Common myeloid progenitor, CD34-positive (primary cell): ENCODE measurements at regions not wholly inside any gene's neighbourhood (a gene's known extent, or its start where the extent isn't known, plus 50 kb on each side); places are given as distances from the start of the nearest gene placed in this dataset.

Experiments
- CTCF ChIA-PET: fragments of 350-600 bp; sonication (Branson Sonifier 250); formaldehyde crosslinking; loops from one replicate; lab custom pipeline; 2021; ENCODE audit warnings: antibody characterized with exemption; lab: Charles Lee
- POLR2A ChIA-PET: fragments of 350-600 bp; sonication (Branson Sonifier 250); formaldehyde crosslinking; loops from one replicate; lab custom pipeline; 2021; ENCODE audit warnings: antibody characterized with exemption; lab: Charles Lee
- DNase-seq, 3 donors: peaks; one replicate each; pipeline versions ENCODE4 v3.0.0 to v3.0.0-alpha.2; 2013
- H3K27ac ChIP-seq, 2 experiments: 1 replicate in 1 of 2; 2 replicates in 1 of 2; pipeline ENCODE4 v1.7.0; 2013; ENCODE audit warnings: inconsistent platforms in 2 of 2, low read length in 2 of 2, mild to moderate bottlenecking in 2 of 2, low read depth in 1 of 2, moderate library complexity in 1 of 2; ENCODE audit not compliant: severe bottlenecking in 2 of 2, insufficient read depth in 1 of 2, poor library complexity in 1 of 2
- H3K27me3 ChIP-seq, 5 experiments: replicated peaks in 2 of 5; 1 replicate in 3 of 5; 2 replicates in 2 of 5; pipeline versions ENCODE4 v1.6.1 to v1.7.0; 2013; ENCODE audit warnings: low read length in 4 of 5, mild to moderate bottlenecking in 2 of 5, moderate library complexity in 2 of 5, inconsistent platforms in 1 of 5; ENCODE audit not compliant: insufficient read depth in 5 of 5, control insufficient read depth in 4 of 5
- H3K36me3 ChIP-seq, 4 experiments: 1 replicate in 2 of 4; 2 replicates in 2 of 4; pipeline versions ENCODE4 v1.6.1 to v1.7.0; 2013; ENCODE audit warnings: low read length in 3 of 4, control low read depth in 1 of 4, mild to moderate bottlenecking in 1 of 4; ENCODE audit not compliant: control insufficient read depth in 4 of 4, insufficient read depth in 4 of 4
- H3K4me1 ChIP-seq, 4 experiments: 1 replicate in 3 of 4; 2 replicates in 1 of 4; pipeline versions ENCODE4 v1.6.1 to v1.7.1; 2013; ENCODE audit warnings: low read length in 3 of 4, mild to moderate bottlenecking in 3 of 4, control low read depth in 1 of 4, inconsistent platforms in 1 of 4, moderate library complexity in 1 of 4; ENCODE audit not compliant: control insufficient read depth in 4 of 4, insufficient read depth in 4 of 4; ENCODE audit errors: control extremely low read depth in 1 of 4
- H3K4me3 ChIP-seq, 7 experiments: 1 replicate in 4 of 7; 2 replicates in 3 of 7; pipeline versions ENCODE4 v1.5.1 to v1.7.0; 2013; ENCODE audit warnings: mild to moderate bottlenecking in 7 of 7, low read length in 6 of 7, moderate library complexity in 6 of 7, inconsistent platforms in 2 of 7, low read depth in 2 of 7, control low read depth in 1 of 7; ENCODE audit not compliant: insufficient read depth in 4 of 7, control insufficient read depth in 1 of 7; ENCODE audit errors: extremely low read depth in 1 of 7
- H3K9me3 ChIP-seq, 5 experiments: 1 replicate in 4 of 5; 2 replicates in 1 of 5; pipeline versions ENCODE4 v1.6.1 to v1.7.1; 2013; ENCODE audit warnings: low read length in 4 of 5, mild to moderate bottlenecking in 2 of 5, inconsistent platforms in 1 of 5, low read depth in 1 of 5, moderate library complexity in 1 of 5; ENCODE audit not compliant: control insufficient read depth in 4 of 5, insufficient read depth in 2 of 5; ENCODE audit errors: control extremely low read depth in 1 of 5
- WGBS: methylation state at CpG from one replicate; pipeline ENCODE4 v1.1.5; 2013; ENCODE audit not compliant: insufficient coverage; 5-methylcytosine and 5-hydroxymethylcytosine counted together

DNA sequence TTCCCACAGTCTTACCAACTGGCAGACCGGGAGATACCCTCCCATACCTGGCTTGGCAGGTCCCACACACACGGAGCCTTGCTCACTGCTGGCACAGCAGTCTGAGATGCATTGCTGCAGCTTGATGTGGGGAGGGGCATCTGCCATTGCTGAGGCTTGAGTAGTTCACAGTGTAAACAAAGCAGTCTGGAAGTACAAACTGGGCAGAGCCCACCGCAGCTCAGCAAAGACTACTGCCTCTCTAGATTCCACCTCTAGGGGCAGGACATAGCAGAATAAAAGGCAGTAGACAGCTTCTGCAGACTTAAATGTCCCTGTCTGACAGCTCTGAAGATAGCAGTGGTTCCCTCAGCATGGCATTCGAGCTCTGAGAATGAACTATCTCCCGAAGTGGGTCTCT is 69.6 kb upstream of the RELN start:
- Histone ChIP-seq H3K27ac (no peak overlapping the region), H3K4me3 (no peak overlapping the region), H3K9me3 (peaks cover 0 to 3% (median 0%) of the 10 kb centered on the region in 5 experiments), H3K36me3 (no peaks in the 10 kb centered on the region), H3K4me1 (no peaks in the 10 kb centered on the region), H3K27me3 (no peaks in the 10 kb centered on the region)
- no peak for DNase-seq
- 85% methylated on average over 4 of the region's 5 CpGs for WGBS
- CTCF ChIA-PET, result no interaction called here
- POLR2A ChIA-PET, result no interaction called here

- CTCF ChIA-PET, result no interaction called here
- no peaks in the 10 kb centered on the region for H3K4me1 ChIP-seq
- WGBS, result 100% methylated on average over 1 of the region's 1 CpG
- no peak for DNase-seq
- no peak overlapping the region for H3K27ac ChIP-seq
- H3K4me3 ChIP-seq, result no peak overlapping the region
- POLR2A ChIA-PET, result no interaction called here
- H3K27me3 ChIP-seq, result no peaks in the 10 kb centered on the region
- H3K36me3 ChIP-seq, result no peaks in the 10 kb centered on the region
- H3K9me3 ChIP-seq, result peaks cover 0 to 3% (median 0%) of the 10 kb centered on the region in 5 experiments
Observed at GRCh38 chr7:104054362-104054761, 64.9 kb upstream of the RELN start.

DNA sequence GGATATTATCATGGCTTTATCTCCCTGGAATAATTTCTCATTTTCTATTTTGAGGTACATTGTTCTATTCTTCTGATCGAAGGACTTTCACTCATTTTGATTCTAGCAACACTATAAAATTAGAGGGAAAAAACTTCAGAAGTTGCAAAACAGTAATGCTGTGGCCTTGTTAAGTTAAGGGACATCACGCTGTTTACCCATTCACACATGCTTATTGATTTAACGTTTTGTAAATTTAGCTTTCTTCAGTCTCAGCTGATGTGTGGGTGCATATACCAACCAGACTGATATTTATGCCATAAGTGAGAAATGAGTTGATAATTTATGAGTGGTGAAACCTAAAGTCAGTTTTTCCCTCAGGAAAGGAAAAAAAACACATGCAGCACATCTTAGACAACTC is 63.5 kb upstream of the RELN start:
- H3K27me3 ChIP-seq, result peaks cover 0 to 3% (median 0%) of the 10 kb centered on the region in 5 experiments
- no peak for DNase-seq
- H3K4me3 ChIP-seq, result no peak overlapping the region
- ChIA-PET POLR2A (no interaction called here), CTCF (no interaction called here)
- WGBS, result 80% methylated on average over 3 of the region's 3 CpGs
- no peaks in the 10 kb centered on the region for H3K4me1 ChIP-seq
- H3K36me3 ChIP-seq, result no peaks in the 10 kb centered on the region
- no peak overlapping the region for H3K27ac ChIP-seq
- H3K9me3 ChIP-seq, result peaks cover 0 to 3% (median 0%) of the 10 kb centered on the region in 5 experiments

DNA sequence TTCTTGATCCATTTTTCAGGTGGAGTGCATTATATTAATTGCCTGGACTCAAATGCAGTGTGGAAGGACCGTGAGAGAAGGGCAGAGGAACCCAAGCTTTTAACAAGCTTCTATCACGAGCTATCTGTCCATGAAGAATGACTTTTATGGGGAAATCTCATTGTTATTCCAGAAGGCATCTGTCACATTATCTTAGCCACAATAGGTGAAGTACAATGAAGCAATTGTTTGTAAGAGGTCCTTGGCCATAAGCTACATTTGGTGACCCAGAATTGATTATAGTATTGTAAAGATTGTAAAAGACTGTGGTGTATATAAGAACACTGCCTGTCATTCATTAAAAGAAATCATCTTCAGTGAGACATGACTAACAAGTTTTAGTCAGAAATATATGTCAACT is 58.6 kb upstream of the RELN start:
- H3K4me3 ChIP-seq, result no peak overlapping the region
- ChIA-PET POLR2A (no interaction called here), CTCF (no interaction called here)
- no peaks in the 10 kb centered on the region for H3K36me3 ChIP-seq
- no peaks in the 10 kb centered on the region for H3K9me3 ChIP-seq
- H3K4me1 ChIP-seq, result no peaks in the 10 kb centered on the region
- no peak for DNase-seq
- 80% methylated on average over 1 of the region's 2 CpGs for whole genome bisulfite sequencing
- H3K27me3 ChIP-seq, result peaks cover 0 to 3% (median 0%) of the 10 kb centered on the region in 5 experiments
- no peak overlapping the region for H3K27ac ChIP-seq

DNA sequence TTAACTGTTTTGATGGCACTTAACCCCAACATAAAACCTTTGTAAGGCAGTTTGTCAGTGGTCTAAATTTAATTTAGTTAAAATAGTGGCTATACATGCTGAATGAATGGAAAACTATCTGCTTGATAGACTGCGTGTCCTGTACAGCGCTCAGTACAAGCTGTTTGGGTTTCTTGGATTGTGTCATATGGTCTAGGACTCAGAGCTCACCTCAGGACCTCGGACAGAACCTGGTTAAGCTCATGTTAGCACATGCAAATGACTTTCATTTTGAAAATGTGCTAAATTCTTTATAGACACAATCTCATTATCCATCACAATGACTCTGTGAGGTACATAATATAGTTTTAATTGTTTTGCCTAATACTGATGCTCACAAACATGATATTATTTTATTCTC is 55.7 kb upstream of the RELN start:
- Histone ChIP-seq H3K9me3 (no peaks in the 10 kb centered on the region), H3K27ac (no peak overlapping the region), H3K36me3 (no peaks in the 10 kb centered on the region), H3K4me1 (no peaks in the 10 kb centered on the region), H3K4me3 (no peak overlapping the region), H3K27me3 (peaks cover 0 to 3% (median 0%) of the 10 kb centered on the region in 5 experiments)
- ChIA-PET POLR2A (no interaction called here), CTCF (no interaction called here)
- WGBS, result 100% methylated on average over 2 of the region's 3 CpGs
- no peak for DNase-seq

GRCh38 chr7:104040666-104041065 is 51.2 kb upstream of the RELN start:
- ChIA-PET POLR2A (no interaction called here), CTCF (no interaction called here)
- Histone ChIP-seq H3K4me3 (no peak overlapping the region), H3K27ac (no peak overlapping the region), H3K27me3 (peaks cover 0 to 3% (median 0%) of the 10 kb centered on the region in 5 experiments), H3K9me3 (no peaks in the 10 kb centered on the region), H3K36me3 (no peaks in the 10 kb centered on the region), H3K4me1 (no peaks in the 10 kb centered on the region)
- 81% methylated on average over 5 of the region's 7 CpGs for WGBS
- no peak for DNase-seq

GRCh38 chr7:104039363-104039762 is 49.9 kb upstream of the RELN start:
- ChIA-PET CTCF (no interaction called here), POLR2A (no interaction called here)
- no peaks in the 10 kb centered on the region for H3K9me3 ChIP-seq
- WGBS, result no CpG with 5 or more reads among the region's 3 CpGs
- H3K27ac ChIP-seq, result no peak overlapping the region
- H3K4me3 ChIP-seq, result no peak overlapping the region
- H3K4me1 ChIP-seq, result no peaks in the 10 kb centered on the region
- H3K27me3 ChIP-seq, result peaks cover 0 to 3% (median 0%) of the 10 kb centered on the region in 5 experiments
- DNase-seq, result no peak
- H3K36me3 ChIP-seq, result no peaks in the 10 kb centered on the region
